Parathyroid adenoma (tissue), 2 donors: ENCODE measurements at regions not wholly inside any gene's neighbourhood (a gene's known extent, or its start where the extent isn't known, plus 50 kb on each side); places are given as distances from the start of the nearest gene placed in this dataset.
"Not testable (repeated sequence)": the region's sequence is repeated elsewhere in the genome, so short reads cannot be mapped to it uniquely, and the experiment has no call there.

Experiments
- H2AFZ ChIP-seq: fragments of 300-600 bp; sonication (generic); one replicate; pipeline ENCODE4 v1.7.0; 2017; ENCODE audit warnings: antibody characterized with exemption, mild to moderate bottlenecking
- H3K27ac ChIP-seq: fragments of 300-600 bp; sonication (generic); one replicate; pipeline ENCODE4 v1.7.0; 2017
- H3K27me3 ChIP-seq: fragments of 300-600 bp; sonication (generic); one replicate; pipeline ENCODE4 v1.7.0; 2017; ENCODE audit warnings: low read length; ENCODE audit not compliant: control insufficient read depth, insufficient read depth
- H3K36me3 ChIP-seq: fragments of 300-600 bp; sonication (generic); one replicate; pipeline ENCODE4 v1.7.0; 2017; ENCODE audit warnings: low read length; ENCODE audit not compliant: control insufficient read depth, insufficient read depth
- H3K4me1 ChIP-seq: fragments of 300-600 bp; sonication (generic); one replicate; pipeline ENCODE4 v1.7.0; 2017; ENCODE audit warnings: control low read depth
- H3K4me2 ChIP-seq: fragments of 300-600 bp; sonication (generic); one replicate; pipeline ENCODE4 v1.7.0; 2017; ENCODE audit warnings: low read length
- H3K4me3 ChIP-seq: fragments of 300-600 bp; sonication (generic); one replicate; pipeline ENCODE4 v1.7.0; 2017; ENCODE audit warnings: low read depth, low read length
- H3K79me2 ChIP-seq: fragments of 300-600 bp; sonication (generic); one replicate; pipeline ENCODE4 v1.7.0; 2017; ENCODE audit warnings: control low read depth
- H3K9ac ChIP-seq: fragments of 300-600 bp; sonication (generic); one replicate; pipeline ENCODE4 v1.7.0; 2017; ENCODE audit warnings: mild to moderate bottlenecking
- H3K9me3 ChIP-seq: fragments of 300-600 bp; sonication (generic); one replicate; pipeline ENCODE4 v1.7.0; 2017; ENCODE audit warnings: low read length; ENCODE audit not compliant: control insufficient read depth
- TF ChIP-seq, protein P1 (sequence below): fragments of 300-600 bp; sonication (generic); IDR thresholded peaks from one replicate; pipeline ENCODE4 v1.7.0; 2017; ENCODE audit warnings: antibody characterized with exemption, mild to moderate bottlenecking
- donor health status: primary hyperparathyroidism.

DNA sequence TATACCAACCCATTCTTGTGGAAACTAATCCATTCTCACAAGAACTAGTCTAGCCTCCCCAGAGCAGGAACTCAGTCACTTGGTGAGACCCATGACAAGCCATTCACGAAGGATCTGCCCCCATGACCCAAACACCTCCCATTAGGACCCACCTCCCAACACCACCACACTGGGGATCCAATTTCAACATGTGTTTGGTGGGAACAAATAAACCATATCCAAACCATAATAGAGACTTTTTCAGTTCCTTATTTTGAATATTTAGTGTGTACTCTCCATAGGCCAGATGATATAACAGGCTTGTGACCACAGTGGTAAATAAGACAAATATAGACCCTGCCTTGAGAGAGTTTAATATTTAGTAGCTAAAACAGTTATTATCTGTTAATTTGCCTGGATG, 227.5 kb upstream of the SERP2 start:
- Histone ChIP-seq H3K36me3 (no peaks in the 10 kb centered on the region), H3K27ac (no peak overlapping the region), H3K4me1 (peaks cover 1% of the 10 kb centered on the region)

DNA sequence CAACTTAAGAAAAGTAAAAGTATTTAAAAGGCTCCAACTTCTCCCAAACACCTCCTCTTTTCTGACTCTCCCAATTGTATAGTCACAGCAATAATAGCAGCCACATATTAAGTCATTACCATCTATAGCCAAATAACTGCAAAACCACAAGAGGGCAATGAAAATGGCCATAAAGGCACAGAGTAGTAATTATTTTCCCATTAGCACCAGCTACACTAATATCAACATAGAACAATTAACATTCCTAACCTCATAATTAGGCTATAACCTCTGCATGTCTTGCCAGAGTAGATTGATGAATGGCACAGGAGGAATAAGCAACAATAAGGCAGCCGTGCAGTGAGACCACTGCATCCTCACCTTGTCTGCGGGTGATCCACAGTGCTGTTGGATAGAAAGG, 226.4 kb upstream of the SERP2 start:
- Histone ChIP-seq H3K4me1 (no peaks in the 10 kb centered on the region), H3K4me3 (no peak overlapping the region), H2AFZ (no peak overlapping the region), H3K79me2 (no peaks in the 10 kb centered on the region), H3K27me3 (no peaks in the 10 kb centered on the region), H3K27ac (no peak overlapping the region), H3K36me3 (no peaks in the 10 kb centered on the region), H3K9me3 (no peaks in the 10 kb centered on the region), H3K4me2 (no peak overlapping the region), H3K9ac (no peak overlapping the region)
- TF ChIP-seq, protein P1, sequence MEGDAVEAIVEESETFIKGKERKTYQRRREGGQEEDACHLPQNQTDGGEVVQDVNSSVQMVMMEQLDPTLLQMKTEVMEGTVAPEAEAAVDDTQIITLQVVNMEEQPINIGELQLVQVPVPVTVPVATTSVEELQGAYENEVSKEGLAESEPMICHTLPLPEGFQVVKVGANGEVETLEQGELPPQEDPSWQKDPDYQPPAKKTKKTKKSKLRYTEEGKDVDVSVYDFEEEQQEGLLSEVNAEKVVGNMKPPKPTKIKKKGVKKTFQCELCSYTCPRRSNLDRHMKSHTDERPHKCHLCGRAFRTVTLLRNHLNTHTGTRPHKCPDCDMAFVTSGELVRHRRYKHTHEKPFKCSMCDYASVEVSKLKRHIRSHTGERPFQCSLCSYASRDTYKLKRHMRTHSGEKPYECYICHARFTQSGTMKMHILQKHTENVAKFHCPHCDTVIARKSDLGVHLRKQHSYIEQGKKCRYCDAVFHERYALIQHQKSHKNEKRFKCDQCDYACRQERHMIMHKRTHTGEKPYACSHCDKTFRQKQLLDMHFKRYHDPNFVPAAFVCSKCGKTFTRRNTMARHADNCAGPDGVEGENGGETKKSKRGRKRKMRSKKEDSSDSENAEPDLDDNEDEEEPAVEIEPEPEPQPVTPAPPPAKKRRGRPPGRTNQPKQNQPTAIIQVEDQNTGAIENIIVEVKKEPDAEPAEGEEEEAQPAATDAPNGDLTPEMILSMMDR = no peak

More for the DNA sequence above, 227.5 kb upstream of the SERP2 start:
- no peak overlapping the region for H3K9ac ChIP-seq
- H2AFZ ChIP-seq = no peak overlapping the region
- no peaks in the 10 kb centered on the region for H3K27me3 ChIP-seq
- no peaks in the 10 kb centered on the region for H3K79me2 ChIP-seq
- TF ChIP-seq, protein P1 = no peak
- H3K4me2 ChIP-seq = no peak overlapping the region
- H3K9me3 ChIP-seq = no peaks in the 10 kb centered on the region
- H3K4me3 ChIP-seq = no peak overlapping the region

DNA sequence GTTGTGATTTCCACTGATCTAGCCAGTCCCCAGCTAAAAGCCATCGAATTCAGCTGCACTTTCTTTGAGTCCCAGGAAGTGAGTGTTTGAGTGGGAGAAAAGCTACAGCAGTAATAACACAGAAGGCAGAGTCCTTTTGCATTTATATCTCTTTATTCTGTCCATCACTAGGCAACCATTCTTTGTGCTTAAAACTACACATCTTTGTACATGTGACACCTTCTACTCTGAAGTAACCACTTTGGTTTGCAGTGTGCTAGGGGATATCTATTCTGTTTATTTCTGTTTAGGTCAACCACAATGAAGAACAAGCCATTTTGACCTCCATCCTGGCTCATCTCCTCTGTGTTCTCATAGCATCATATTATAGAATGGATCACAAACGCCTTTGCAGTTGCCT, 226.0 kb upstream of the SERP2 start:
- TF ChIP-seq, protein P1 = no peak

DNA sequence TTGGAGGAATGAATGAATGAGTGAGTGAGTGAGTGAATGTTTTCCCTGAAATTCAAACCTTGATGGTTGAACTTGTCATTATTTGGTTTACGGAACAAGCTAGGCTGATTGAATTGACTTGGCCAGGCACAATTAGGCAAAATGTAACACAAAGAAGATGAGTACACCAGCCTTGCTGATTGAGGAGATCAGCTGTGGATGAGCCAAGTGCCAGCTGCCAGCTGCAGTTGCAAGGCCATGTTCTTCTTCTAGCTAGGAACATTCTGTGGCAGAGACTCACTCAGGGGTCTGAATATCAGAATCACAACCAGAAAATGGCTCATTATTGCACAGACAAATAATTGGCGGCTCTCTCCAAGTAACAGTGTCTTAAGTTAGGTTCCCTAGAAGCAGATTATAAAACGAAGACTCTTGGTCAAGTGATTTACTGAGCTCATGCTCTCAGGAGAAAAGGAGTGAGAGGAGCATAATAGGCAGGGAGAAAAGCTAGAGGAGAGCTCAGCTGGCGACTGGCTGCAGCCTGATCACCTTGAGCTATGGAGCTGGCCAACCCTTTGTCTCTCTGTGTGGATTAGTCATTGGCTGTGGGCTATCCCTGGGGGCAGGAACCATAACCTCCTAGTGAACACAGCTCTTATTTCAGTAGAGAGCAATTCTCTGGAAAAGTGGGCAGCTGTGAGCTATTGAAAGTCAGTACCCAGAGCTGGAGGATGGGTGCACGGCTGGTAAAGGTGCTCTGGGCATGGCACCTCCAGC, 225.3 kb upstream of the SERP2 start:
- Histone ChIP-seq H3K9ac (no peak overlapping the region), H3K36me3 (no peaks in the 10 kb centered on the region), H3K4me3 (no peak overlapping the region), H3K4me2 (no peak overlapping the region), H3K79me2 (no peaks in the 10 kb centered on the region), H2AFZ (no peak overlapping the region), H3K9me3 (no peaks in the 10 kb centered on the region), H3K27me3 (no peaks in the 10 kb centered on the region), H3K27ac (no peak overlapping the region), H3K4me1 (no peaks in the 10 kb centered on the region)
- TF ChIP-seq, protein P1 = no peak

More for the DNA sequence above, 226.0 kb upstream of the SERP2 start:
- Histone ChIP-seq H3K27ac (no peak overlapping the region), H3K79me2 (no peaks in the 10 kb centered on the region), H3K27me3 (no peaks in the 10 kb centered on the region), H3K4me1 (no peaks in the 10 kb centered on the region), H3K4me2 (no peak overlapping the region), H2AFZ (no peak overlapping the region), H3K9ac (no peak overlapping the region), H3K36me3 (no peaks in the 10 kb centered on the region), H3K9me3 (no peaks in the 10 kb centered on the region), H3K4me3 (no peak overlapping the region)

DNA sequence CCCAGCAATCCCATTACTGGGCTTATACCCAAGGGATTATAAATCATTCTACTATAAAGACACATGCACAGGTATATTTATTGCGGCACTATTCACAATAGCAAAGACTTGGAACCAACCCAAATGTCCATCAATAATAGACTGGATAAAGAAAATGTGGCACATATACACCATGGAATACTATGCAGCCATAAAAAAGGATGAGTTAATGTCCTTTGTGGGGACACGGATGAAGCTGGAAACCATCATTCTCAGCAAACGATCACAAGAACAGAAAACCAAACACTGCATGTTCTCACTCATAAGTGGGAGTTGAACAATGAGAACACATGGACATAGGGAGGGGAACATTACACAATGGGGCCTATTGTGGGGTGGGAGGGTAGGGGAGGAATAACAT, 224.4 kb upstream of the SERP2 start:
- H3K4me3 ChIP-seq, H3K27ac ChIP-seq, H3K9me3 ChIP-seq, H3K4me1 ChIP-seq, H3K4me2 ChIP-seq, H3K79me2 ChIP-seq, H2AFZ ChIP-seq, H3K36me3 ChIP-seq, H3K27me3 ChIP-seq, H3K9ac ChIP-seq: not testable (repeated sequence)
